ENCODE measurements at regions not wholly inside any gene's neighbourhood (a gene's known extent, or its start where the extent isn't known, plus 50 kb on each side); places are given as distances from the start of the nearest gene placed in this dataset.

GRCh38 chr1:98374098-98374497 is 287.4 kb upstream of the SNX7 start:
- no peak for DNase-seq

GRCh38 chr1:98373056-98373455 is 288.5 kb upstream of the SNX7 start:
- no peak for DNase-seq

- DNase-seq: no peak
Measured at GRCh38 chr1:98371764-98372163, 289.8 kb upstream of the SNX7 start.

GRCh38 chr1:98369463-98369862 is 292.1 kb upstream of the SNX7 start:
- DNase-seq: no peak

- no peak for DNase-seq
Measured at GRCh38 chr1:98368995-98369394, 292.5 kb upstream of the SNX7 start.

- no peak for DNase-seq
Measured at GRCh38 chr1:98367426-98367825, 294.1 kb upstream of the SNX7 start.

GRCh38 chr1:98366343-98366742 is 295.2 kb upstream of the SNX7 start:
- no peak for DNase-seq

- no peak for DNase-seq
Measured at GRCh38 chr1:98364544-98364943, 297.0 kb upstream of the SNX7 start.

- DNase-seq: no peak
Measured at GRCh38 chr1:98360864-98361263, 300.7 kb upstream of the SNX7 start.

GRCh38 chr1:98355656-98356383 is 305.7 kb upstream of the SNX7 start:
- DNase-seq: peak; percentile 9

GRCh38 chr1:98352378-98352777 is 309.1 kb upstream of the SNX7 start:
- no peak for DNase-seq

- DNase-seq: no peak
Measured at GRCh38 chr1:98351561-98351960, 310.0 kb upstream of the SNX7 start.

- no peak for DNase-seq
Measured at GRCh38 chr1:98345417-98345816, 316.1 kb upstream of the SNX7 start.

- no peak for DNase-seq
Measured at GRCh38 chr1:98344731-98345130, 316.8 kb upstream of the SNX7 start.

- DNase-seq: no peak
Measured at GRCh38 chr1:98342566-98342965, 319.0 kb upstream of the SNX7 start.

GRCh38 chr1:98340511-98340910 is 321.0 kb upstream of the SNX7 start:
- DNase-seq: no peak

GRCh38 chr1:98336472-98337083 is 324.9 kb upstream of the SNX7 start:
- DNase-seq: no peak

GRCh38 chr1:98333936-98334335 is 327.6 kb upstream of the SNX7 start:
- no peak for DNase-seq

- DNase-seq: no peak
Measured at GRCh38 chr1:98333406-98333805, 328.1 kb upstream of the SNX7 start.

GRCh38 chr1:98331718-98332311 is 329.7 kb upstream of the SNX7 start:
- no peak for DNase-seq

GRCh38 chr1:98331243-98331642 is 330.3 kb upstream of the SNX7 start:
- DNase-seq: no peak

GRCh38 chr1:98330224-98330623 is 331.3 kb upstream of the SNX7 start:
- no peak for DNase-seq

GRCh38 chr1:98328855-98329254 is 332.7 kb upstream of the SNX7 start:
- no peak for DNase-seq

GRCh38 chr1:98327220-98327861 is 334.2 kb upstream of the SNX7 start:
- DNase-seq: no peak

All from NCI-H510A (cell line).